OCI-LY7 (cell line): ENCODE measurements at regions not wholly inside any gene's neighbourhood (a gene's known extent, or its start where the extent isn't known, plus 50 kb on each side); places are given as distances from the start of the nearest gene placed in this dataset.

Experiments used
- BruUV-seq: library from RNA; stranded (reverse); fragments of 400-500 nt; replicated peaks from 2 replicates; lab custom pipeline; 2021; lab: Mats Ljungman, UMichigan
- CTCF ChIA-PET: fragments of 300-600 bp; sonication (Branson Sonifier 250); formaldehyde crosslinking; loops from one replicate; lab custom pipeline; 2022; ENCODE audit warnings: antibody characterized with exemption; ENCODE audit not compliant: unreplicated experiment; lab: Charles Lee
- POLR2A ChIA-PET: fragments of 300-600 bp; sonication (Branson Sonifier 250); formaldehyde crosslinking; loops from one replicate; lab custom pipeline; 2022; ENCODE audit warnings: antibody characterized with exemption; lab: Charles Lee
- DNase-seq: peaks from one replicate; pipeline ENCODE4 v3.0.0-alpha.2; 2015; ENCODE audit warnings: low spot score
- H2AFZ ChIP-seq: fragments of 200-600 bp; sonication (generic), shearing (Covaris generic); 2 replicates; pipeline ENCODE4 v1.6.1; 2014; ENCODE audit warnings: mild to moderate bottlenecking, antibody characterized with exemption, low read length, moderate library complexity
- H3K27ac ChIP-seq: fragments of 200-600 bp; sonication (generic); 2 replicates; pipeline ENCODE4 v1.5.1; 2014; ENCODE audit warnings: mixed run types, low read depth, mild to moderate bottlenecking, moderate library complexity, low read length, inconsistent platforms; ENCODE audit not compliant: poor library complexity, severe bottlenecking
- H3K36me3 ChIP-seq: fragments of 200-600 bp; sonication (generic); 2 replicates; pipeline ENCODE4 v1.6.1; 2014; ENCODE audit warnings: mild to moderate bottlenecking, antibody characterized with exemption, low read length, moderate library complexity, mixed read lengths; ENCODE audit not compliant: insufficient read depth
- H3K4me1 ChIP-seq: fragments of 200-600 bp; sonication (generic); 2 replicates; pipeline ENCODE4 v1.5.1; 2014; ENCODE audit warnings: mild to moderate bottlenecking, low read length; ENCODE audit not compliant: insufficient read depth, poor library complexity, severe bottlenecking
- H3K4me2 ChIP-seq: fragments of 200-600 bp; sonication (generic); 2 replicates; pipeline ENCODE4 v1.6.1; 2014; ENCODE audit warnings: mild to moderate bottlenecking, low read length
- H3K4me3 ChIP-seq: fragments of 200-600 bp; sonication (generic); 2 replicates; pipeline ENCODE4 v1.5.1; 2014; ENCODE audit warnings: mild to moderate bottlenecking, low read depth, low read length; ENCODE audit not compliant: poor library complexity, severe bottlenecking
- H3K79me2 ChIP-seq: fragments of 200-600 bp; sonication (generic); 2 replicates; pipeline ENCODE4 v1.6.1; 2016; ENCODE audit warnings: low read depth, mild to moderate bottlenecking, low read length, moderate library complexity, mixed read lengths; ENCODE audit not compliant: insufficient read depth
- H3K9me2 ChIP-seq: fragments of 200-600 bp; sonication (generic); 2 replicates; pipeline ENCODE4 v1.6.1; 2016; ENCODE audit warnings: mild to moderate bottlenecking, low read length, mixed read lengths; ENCODE audit not compliant: insufficient read depth
- H3K9me3 ChIP-seq: fragments of 200-600 bp; sonication (generic); 2 replicates; pipeline ENCODE4 v1.6.1; 2014; ENCODE audit warnings: mild to moderate bottlenecking, mixed run types, low read length, mixed read lengths
- H4K20me1 ChIP-seq: fragments of 200-600 bp; sonication (generic); 2 replicates; pipeline ENCODE4 v1.6.1; 2014; ENCODE audit warnings: mild to moderate bottlenecking, antibody characterized with exemption, low read length, moderate library complexity, mixed read lengths; ENCODE audit not compliant: insufficient read depth
- EZH2phosphoT487 ChIP-seq: fragments of 200-600 bp; sonication (generic); IDR thresholded peaks from 2 replicates; pipeline ENCODE4 v1.6.1; 2018; ENCODE audit warnings: low read depth, borderline replicate concordance, mild to moderate bottlenecking, mixed run types, antibody characterized with exemption, low read length, moderate library complexity, mixed read lengths
- intact Hi-C: fragments of 100-400 bp; cut with micrococcal nuclease; formaldehyde crosslinking; loops from one replicate; pipeline ENCODE4 v1.10.0; 2022; ENCODE audit not compliant: unreplicated experiment
- TF ChIP-seq, protein P1 (sequence below): fragments of 200-600 bp; sonication (generic); conservative IDR thresholded peaks from 2 replicates; pipeline ENCODE4 v1.5.1; 2014; ENCODE audit warnings: mild to moderate bottlenecking, antibody characterized with exemption, low read length, moderate library complexity, mixed read lengths

DNA sequence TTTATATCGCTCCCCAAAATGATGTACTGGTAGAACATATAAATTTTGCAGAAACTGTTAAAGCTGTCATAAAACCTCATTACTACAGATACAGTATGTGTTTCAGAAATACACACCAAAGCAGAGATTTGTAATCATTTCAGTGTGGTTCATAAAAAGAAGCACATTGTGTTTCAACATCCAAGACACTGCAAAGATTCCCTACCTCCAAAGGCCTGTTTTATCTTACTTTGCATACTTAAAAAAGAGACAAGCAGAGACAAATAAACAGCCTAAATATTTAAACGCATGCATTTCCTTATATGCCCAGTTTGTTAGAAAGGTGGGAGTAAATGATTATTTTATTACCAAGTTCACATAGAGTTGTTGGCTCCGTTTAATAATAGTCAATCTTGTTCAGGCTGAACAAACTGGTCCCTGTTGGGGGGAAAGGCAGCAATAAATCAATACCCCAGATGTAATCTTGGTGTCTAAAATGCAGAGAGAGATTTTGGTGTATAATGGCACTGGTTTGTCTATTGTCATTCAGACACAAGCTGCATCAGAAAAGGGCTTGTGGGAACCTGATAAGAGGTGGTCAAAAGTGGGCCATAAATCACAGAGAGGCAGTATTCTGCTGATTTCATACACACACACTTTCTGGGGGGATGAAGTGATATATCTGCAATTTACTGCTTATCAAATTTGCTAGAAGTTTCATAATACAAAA is 321.4 kb upstream of the ETAA1 start:
- H3K36me3 ChIP-seq: no peaks in the 10 kb centered on the region
- TF ChIP-seq, protein P1, sequence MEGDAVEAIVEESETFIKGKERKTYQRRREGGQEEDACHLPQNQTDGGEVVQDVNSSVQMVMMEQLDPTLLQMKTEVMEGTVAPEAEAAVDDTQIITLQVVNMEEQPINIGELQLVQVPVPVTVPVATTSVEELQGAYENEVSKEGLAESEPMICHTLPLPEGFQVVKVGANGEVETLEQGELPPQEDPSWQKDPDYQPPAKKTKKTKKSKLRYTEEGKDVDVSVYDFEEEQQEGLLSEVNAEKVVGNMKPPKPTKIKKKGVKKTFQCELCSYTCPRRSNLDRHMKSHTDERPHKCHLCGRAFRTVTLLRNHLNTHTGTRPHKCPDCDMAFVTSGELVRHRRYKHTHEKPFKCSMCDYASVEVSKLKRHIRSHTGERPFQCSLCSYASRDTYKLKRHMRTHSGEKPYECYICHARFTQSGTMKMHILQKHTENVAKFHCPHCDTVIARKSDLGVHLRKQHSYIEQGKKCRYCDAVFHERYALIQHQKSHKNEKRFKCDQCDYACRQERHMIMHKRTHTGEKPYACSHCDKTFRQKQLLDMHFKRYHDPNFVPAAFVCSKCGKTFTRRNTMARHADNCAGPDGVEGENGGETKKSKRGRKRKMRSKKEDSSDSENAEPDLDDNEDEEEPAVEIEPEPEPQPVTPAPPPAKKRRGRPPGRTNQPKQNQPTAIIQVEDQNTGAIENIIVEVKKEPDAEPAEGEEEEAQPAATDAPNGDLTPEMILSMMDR: no peak
- no peak for TF ChIP-seq EZH2phosphoT487
- no peak overlapping the region for H2AFZ ChIP-seq
- no TSS peak for BruUV-seq
- intact Hi-C loops: no loop called here
- ChIA-PET POLR2A (interaction anchor here (0.8 kb wide), 1 partner anchor 16 kb away, joined by 3 read pairs; no protein-coding TSS in a partner anchor), CTCF (no interaction called here)
- no peak overlapping the region for H3K4me3 ChIP-seq
- no peak overlapping the region for H3K27ac ChIP-seq
- no peak overlapping the region for H3K4me2 ChIP-seq
- no peaks in the 10 kb centered on the region for H3K4me1 ChIP-seq
- H3K9me2 ChIP-seq: no peaks in the 10 kb centered on the region
- DNase-seq: no peak
- no peaks in the 10 kb centered on the region for H4K20me1 ChIP-seq
- H3K9me3 ChIP-seq: no peaks in the 10 kb centered on the region
- no peaks in the 10 kb centered on the region for H3K79me2 ChIP-seq

GRCh38 chr2:67076239-67076624 is 320.9 kb upstream of the ETAA1 start:
- no peak for TF ChIP-seq EZH2phosphoT487
- TF ChIP-seq, protein P1: no peak
- no peaks in the 10 kb centered on the region for H3K79me2 ChIP-seq
- H3K27ac ChIP-seq: no peak overlapping the region
- no peak overlapping the region for H3K4me3 ChIP-seq
- H3K9me3 ChIP-seq: no peaks in the 10 kb centered on the region
- H2AFZ ChIP-seq: no peak overlapping the region
- BruUV-seq: no TSS peak
- no peak for DNase-seq
- ChIA-PET POLR2A (interaction anchor here (0.6 kb wide), 1 partner anchor 631 kb away, joined by 3 read pairs; no protein-coding TSS in a partner anchor), CTCF (no interaction called here)
- H3K4me2 ChIP-seq: no peak overlapping the region
- no peaks in the 10 kb centered on the region for H4K20me1 ChIP-seq
- no peaks in the 10 kb centered on the region for H3K4me1 ChIP-seq
- H3K36me3 ChIP-seq: no peaks in the 10 kb centered on the region
- H3K9me2 ChIP-seq: no peaks in the 10 kb centered on the region
- intact Hi-C loops: no loop called here

DNA sequence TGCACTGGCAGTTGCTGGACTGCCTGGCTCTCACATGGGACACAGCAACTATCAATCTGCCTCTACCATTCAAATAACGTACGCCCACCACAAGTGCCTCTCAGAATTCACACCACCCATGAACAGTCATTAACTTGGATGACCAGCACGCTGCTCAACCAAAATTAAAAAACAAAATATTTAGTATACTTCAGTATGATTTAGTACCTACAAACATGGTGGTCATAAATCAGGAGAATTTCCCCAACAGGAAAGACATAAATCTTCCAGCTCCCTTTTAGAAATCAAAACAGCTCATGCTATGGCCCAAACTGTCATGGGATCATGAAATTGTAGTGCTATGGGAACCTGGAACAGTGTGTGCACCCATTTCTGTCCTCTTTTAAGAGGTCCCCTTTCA is 317.4 kb upstream of the ETAA1 start:
- intact Hi-C loops: no loop called here
- Histone ChIP-seq H3K9me2 (no peaks in the 10 kb centered on the region), H3K36me3 (no peaks in the 10 kb centered on the region), H3K4me3 (no peak overlapping the region), H3K9me3 (no peaks in the 10 kb centered on the region), H3K79me2 (no peaks in the 10 kb centered on the region), H2AFZ (no peak overlapping the region), H3K4me1 (no peaks in the 10 kb centered on the region), H3K27ac (no peak overlapping the region), H4K20me1 (no peaks in the 10 kb centered on the region), H3K4me2 (no peak overlapping the region)
- BruUV-seq: no TSS peak
- no peak for DNase-seq
- ChIA-PET POLR2A (no interaction called here), CTCF (no interaction called here)
- no peak for TF ChIP-seq EZH2phosphoT487
- TF ChIP-seq, protein P1: no peak
